ENCODE measurements at regions not wholly inside any gene's neighbourhood (a gene's known extent, or its start where the extent isn't known, plus 50 kb on each side); places are given as distances from the start of the nearest gene placed in this dataset.
"Not testable (repeated sequence)": the region's sequence is repeated elsewhere in the genome, so short reads cannot be mapped to it uniquely, and the experiment has no call there.

DNA sequence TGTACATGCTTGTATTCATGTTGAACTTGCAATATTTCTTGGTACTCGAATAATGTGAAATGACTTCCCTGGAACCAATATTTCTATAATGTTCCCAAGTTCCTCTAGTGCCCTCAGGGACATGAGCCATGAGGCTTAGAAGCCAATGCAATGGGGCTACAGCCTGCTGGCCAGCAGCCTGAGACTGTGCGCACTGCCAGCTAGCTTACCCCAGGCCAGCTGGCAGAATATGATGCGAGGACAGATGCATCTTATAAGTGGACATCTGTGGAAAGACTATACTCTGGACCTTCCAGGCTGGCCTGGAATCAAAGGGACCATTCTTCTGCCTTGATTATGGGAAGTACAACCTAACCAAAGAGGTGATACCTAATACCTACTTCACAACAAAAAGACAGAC, 1862.0 kb upstream of the ACO1 start:
- no peak for DNase-seq (ENCODE audit: low read depth in 1 of 2, low spot score in 1 of 2)

DNA sequence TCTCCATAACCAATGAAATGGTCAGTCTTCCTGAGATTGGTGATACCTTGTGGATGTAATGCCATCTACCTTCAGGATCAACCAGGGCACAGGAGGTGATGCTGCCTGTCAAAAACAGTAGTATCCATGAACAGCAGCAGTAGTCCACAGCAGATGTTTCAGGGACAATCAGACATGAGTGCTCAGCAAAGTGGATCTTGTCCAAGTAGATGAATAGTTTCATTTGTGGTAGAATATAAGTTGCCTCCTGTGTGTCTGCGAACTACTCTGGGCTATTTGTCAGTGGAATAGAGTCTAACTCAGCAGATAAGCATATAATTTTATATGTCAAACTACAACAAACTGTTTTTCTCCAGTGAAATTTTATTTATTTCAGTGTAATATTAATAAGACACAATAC, 1860.1 kb upstream of the ACO1 start:
- DNase-seq (ENCODE audit: low read depth in 1 of 2, low spot score in 1 of 2), result no peak

DNA sequence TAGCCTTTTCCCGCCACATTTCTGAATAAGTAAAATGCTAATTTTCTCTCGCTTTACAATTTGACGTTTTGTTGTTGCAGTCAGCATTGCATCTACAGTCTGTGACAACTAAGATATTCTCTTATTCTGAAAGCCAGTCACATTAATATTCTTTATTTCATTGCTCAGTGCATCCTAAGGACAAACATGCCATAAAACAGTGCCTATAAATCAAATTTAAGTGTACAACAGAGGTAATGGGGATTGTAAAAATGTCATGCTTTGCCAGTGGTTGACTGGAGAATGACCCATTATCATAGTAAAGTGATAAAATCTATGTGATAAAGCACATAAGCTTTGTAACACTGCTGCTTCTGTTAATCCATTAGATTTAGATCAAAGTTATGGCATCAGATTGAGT, 1850.0 kb upstream of the ACO1 start:
- DNase-seq (ENCODE audit: low read depth in 1 of 2, low spot score in 1 of 2), result no peak

- DNase-seq (ENCODE audit: low read depth in 1 of 2, low spot score in 1 of 2), result no peak
These were observed 1849.5 kb upstream of the ACO1 start for GRCh38 chr9:30534896-30535295.

GRCh38 chr9:30536494-30536893, 1847.9 kb upstream of the ACO1 start:
- no peak for DNase-seq (ENCODE audit: low read depth in 1 of 2, low spot score in 1 of 2)

DNA sequence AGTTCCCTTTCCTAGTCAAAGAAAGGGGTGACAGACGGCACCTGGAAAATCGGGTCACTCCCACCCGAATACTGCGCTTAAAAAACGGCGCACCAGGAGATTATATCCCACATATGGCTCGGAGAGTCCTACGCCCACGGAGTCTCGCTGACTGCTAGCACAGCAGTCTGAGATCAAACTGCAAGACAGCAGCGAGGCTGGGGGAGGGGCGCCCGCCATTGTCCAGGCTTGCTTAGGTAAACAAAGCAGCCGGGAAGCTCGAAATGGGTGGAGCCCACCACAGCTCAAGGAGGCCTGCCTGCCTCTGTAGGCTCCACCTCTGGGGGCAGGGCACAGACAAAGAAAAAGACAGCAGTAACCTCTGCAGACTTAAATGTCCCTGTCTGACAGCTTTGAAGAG, 1844.7 kb upstream of the ACO1 start:
- not testable (repeated sequence) for DNase-seq (ENCODE audit: low read depth in 1 of 2, low spot score in 1 of 2)

GRCh38 chr9:30574355-30575151, 1809.9 kb upstream of the ACO1 start:
- DNase-seq (ENCODE audit: low read depth in 1 of 2, low spot score in 1 of 2), result no peak

- no peak for DNase-seq (ENCODE audit: low read depth in 1 of 2, low spot score in 1 of 2)
These were observed 1809.2 kb upstream of the ACO1 start for GRCh38 chr9:30575218-30575617.

DNA sequence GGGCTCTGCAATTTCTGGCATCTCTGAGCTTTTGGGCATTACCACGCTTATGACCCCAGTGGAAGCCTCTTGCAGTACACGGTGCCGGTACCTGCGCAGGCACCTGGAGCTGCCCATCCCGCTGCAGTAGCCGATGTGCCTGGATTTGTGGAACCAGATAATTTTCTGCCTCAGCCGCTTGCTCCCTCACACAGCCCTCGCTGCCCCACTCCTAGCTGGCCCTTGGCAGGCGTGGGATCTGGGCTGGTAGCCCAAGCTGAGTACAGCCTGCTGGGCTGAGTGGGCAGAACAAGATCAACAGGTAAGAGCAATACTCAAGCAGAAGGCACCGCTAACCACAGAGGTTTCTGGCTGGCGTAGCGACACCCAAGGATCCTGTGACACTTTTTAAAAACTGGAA, 1808.8 kb upstream of the ACO1 start:
- no peak for DNase-seq (ENCODE audit: low read depth in 1 of 2, low spot score in 1 of 2)

DNA sequence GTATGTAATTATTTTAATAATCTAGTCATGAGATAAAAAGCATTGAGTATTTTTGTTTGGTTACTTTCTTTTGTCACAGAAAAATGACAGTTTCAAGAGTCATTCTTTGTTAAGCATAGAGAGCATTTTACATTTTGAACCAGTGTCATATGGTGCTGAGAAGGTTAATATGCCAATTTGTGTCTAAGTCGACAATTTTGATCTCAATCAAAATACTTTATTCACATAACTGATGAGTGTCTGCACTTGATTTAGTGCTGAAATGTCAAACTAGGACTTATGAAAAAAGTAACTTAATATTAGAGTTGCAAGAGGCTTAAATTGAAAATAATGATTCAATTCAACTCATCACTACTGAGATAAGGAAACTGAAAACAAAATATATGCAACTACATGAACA, 1804.6 kb upstream of the ACO1 start:
- DNase-seq (ENCODE audit: low read depth in 1 of 2, low spot score in 1 of 2), result no peak

DNA sequence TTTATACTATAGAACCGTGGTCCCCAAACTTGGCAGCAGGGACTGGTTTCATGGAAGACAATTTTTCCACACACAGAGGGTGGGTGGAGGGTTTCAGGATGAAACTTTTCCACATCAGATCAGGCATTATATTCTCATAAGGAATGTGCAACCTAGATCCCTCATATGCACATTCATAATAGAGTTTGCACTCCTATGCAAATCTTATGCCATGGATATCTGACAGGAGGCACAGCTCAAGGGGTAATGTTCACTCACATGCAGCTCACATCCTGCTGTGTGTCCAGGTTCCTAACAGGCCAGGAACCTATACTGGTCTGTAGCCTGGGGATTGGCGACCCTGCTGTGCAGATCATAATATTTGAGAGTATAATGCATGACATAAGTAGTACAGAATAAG, 1802.2 kb upstream of the ACO1 start:
- DNase-seq (ENCODE audit: low read depth in 1 of 2, low spot score in 1 of 2), result no peak

DNA sequence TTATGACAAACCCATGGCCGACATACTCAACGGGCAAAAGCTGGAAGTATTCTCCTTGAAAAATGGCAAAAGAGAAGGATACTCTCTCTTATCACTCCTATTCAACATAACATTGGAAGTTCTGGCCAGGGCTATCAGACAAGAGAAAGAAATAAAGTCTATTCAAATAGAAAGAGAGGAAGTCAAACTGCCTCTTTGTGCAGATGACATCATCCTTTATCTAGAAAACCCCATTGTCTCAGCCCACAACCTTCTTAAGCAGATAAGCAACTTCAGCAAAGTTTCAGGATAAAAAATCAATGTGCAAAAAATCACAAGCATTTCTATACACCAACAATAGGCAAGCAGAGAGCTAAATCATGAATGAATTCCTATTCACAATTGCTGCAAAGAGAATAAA, 1799.9 kb upstream of the ACO1 start:
- no peak for DNase-seq (ENCODE audit: low read depth in 1 of 2, low spot score in 1 of 2)

- DNase-seq (ENCODE audit: low read depth in 1 of 2, low spot score in 1 of 2), result no peak
These were observed 1793.0 kb upstream of the ACO1 start for GRCh38 chr9:30591461-30591860.

DNA sequence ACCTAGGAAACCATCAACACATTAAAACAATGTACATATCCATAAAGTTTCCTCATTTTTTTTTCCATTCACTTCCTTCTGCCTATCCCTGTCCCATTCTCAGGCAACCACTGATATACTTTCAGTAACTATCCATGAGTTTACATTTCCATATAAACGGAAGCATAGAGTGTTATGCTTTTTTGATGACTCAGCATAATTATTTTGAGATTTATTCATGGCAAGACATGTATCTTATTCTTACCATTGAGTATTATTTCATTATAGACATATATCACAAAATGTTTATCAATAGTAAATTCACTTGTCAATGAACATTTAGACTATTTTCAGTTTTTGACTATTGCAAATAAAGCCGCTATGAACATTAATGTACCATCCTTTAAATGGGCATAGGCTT, 1786.8 kb upstream of the ACO1 start:
- DNase-seq (ENCODE audit: low read depth in 1 of 2, low spot score in 1 of 2), result no peak

DNA sequence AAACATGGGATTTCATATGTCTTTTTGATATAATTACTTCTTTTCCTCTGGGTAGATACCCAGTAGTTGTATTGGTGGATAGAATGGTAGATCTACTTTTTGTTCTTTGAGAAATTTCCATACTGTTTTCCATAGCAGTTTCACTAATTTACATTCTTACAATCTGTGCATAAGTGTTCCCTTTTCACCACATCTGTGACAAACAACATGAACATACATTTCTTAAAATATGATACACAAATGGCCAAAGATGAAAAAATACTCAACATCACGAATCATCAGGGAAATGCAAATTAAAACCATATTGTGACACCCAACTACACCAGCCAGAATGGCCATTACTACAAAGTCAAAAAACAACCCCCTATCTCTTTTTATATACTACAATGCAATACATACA, 1778.5 kb upstream of the ACO1 start:
- no peak for DNase-seq (ENCODE audit: low read depth in 1 of 2, low spot score in 1 of 2)

DNA sequence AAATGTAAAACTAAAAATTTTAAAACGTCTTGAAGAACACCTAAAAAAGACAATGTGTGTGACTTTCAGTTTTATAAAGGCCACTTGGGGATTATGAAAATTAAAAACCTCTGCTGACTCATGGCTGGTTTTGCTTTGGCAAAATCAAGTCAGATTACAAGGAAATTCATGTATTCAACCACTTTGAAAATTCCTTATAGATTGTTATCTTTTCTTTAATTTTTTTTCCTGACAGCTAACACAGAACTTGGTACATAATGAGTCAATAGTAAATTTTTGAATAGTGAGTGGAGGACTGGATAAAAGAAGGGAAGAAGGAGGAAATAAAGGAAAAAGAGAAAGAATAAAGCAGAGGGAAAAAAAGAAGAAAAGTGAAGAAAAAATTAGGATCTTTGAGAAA, 1774.7 kb upstream of the ACO1 start:
- no peak for DNase-seq (ENCODE audit: low read depth in 1 of 2, low spot score in 1 of 2)

GRCh38 chr9:30616782-30617181, 1767.7 kb upstream of the ACO1 start:
- DNase-seq (ENCODE audit: low read depth in 1 of 2, low spot score in 1 of 2), result not testable (repeated sequence)

DNA sequence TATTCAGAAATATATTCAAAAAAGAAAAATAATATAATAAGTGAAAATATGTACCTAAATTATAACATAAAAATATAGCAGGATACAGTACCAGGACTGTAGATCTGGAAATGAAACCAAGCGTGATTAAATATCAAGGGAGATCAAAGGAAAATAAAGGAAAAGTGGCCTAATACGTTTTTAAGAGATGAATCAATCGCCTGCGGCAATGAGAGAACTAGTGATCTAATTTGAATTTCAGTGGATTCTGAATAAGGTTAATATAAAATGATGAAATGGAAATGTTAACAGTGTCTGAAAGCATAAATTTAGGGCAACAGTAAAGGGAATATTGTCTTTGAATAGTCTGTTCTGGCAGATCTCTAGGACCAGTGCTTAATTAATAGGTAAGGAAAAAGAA, 1761.9 kb upstream of the ACO1 start:
- DNase-seq (ENCODE audit: low read depth in 1 of 2, low spot score in 1 of 2), result no peak

GRCh38 chr9:30628915-30629567, 1755.4 kb upstream of the ACO1 start:
- DNase-seq (ENCODE audit: low read depth in 1 of 2, low spot score in 1 of 2), result no peak

DNA sequence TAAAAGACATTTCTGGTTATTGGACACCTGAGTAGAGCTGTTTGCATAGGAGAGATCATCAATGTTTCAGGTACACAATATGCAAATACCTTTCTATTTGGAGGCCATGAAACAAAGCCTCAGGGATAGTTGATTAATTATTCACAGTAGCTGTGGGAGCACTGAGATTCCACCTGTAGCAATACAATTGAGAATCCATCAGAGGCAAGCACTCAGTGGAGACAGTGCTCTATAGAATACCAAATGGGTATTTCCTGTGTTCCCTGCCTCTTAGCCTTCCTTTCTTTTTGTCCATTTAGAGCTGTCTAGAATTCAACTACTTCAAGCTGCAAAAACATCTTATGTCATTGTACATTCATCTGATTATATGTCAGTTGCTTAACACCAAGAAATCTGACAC, 1754.0 kb upstream of the ACO1 start:
- no peak for DNase-seq (ENCODE audit: low read depth in 1 of 2, low spot score in 1 of 2)

DNA sequence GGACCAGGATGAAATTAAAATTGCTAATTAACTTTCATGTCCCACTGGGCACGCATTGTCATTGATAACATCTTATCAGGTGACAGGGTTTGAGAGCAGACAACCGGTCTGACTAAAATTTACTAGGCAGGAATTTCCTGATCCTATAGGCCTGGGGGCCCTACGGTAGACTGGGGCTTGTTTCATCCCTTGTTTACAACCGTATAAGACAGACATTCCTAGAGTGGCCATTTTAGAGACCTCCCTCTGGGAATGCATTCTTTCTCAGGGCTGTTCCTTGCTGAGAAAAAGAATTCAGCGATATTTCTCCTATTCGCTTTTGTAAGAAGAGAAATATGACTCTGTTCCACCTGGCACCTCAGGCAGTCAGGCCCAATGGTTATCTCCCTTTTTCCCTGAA, 1737.8 kb upstream of the ACO1 start:
- not testable (repeated sequence) for DNase-seq (ENCODE audit: low read depth in 1 of 2, low spot score in 1 of 2)

DNA sequence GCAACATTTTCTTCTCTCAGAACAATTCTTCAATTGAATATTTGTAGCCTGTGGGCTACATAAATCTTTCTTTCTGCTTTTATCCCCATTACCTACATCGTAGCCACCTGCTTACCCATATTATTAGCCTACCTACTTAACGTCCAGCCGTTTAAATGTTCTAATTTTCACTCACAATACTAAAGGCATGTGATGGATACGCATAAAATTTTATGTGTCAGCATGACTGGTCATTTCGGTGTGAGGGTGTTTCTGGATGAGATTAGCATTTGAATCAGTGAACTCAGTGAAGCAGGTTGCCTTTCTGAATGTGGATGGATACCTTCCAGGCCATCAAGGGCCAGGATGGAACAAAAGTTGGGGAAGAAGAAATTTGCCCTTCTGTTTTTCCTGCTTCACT, 1722.5 kb upstream of the ACO1 start:
- DNase-seq (ENCODE audit: low read depth in 1 of 2, low spot score in 1 of 2), result no peak

Measured in stimulated activated CD4-positive, alpha-beta T cell treated with anti-CD3 and anti-CD28 coated beads, Interleukin-15, amount 100 ng/mL, for 1 hour (primary cell).